Stimulated activated naive B cell treated with anti-CD40 and anti-IgM and Interleukin-4, amounts not matched to agents 10 μg/mL and 1 μg/mL and 100 μg/mL, for 72 hours (primary cell): ENCODE measurements at regions not wholly inside any gene's neighbourhood (a gene's known extent, or its start where the extent isn't known, plus 50 kb on each side); places are given as distances from the start of the nearest gene placed in this dataset.

Experiments used
- ATAC-seq, 2 donors: fragments of 150-1000 bp; cut with Tn5 transposase; replicated peaks; 2 replicates each; pipeline ENCODE4 v1.10.0; 2021; ENCODE audit warnings: moderate library complexity in 1 of 2
- DNase-seq: peaks from one replicate; pipeline ENCODE4 v3.0.0; 2021
- H3K27ac Mint-ChIP-seq: one replicate; pipeline ENCODE4 v1.8.0; 2022; ENCODE audit warnings: mild to moderate bottlenecking, mixed read lengths
- H3K27me3 Mint-ChIP-seq, 2 donors: one replicate each; pipeline ENCODE4 v1.8.0; 2022; ENCODE audit warnings: mixed read lengths in 2 of 2
- H3K36me3 Mint-ChIP-seq, 2 donors: one replicate each; pipeline ENCODE4 v1.8.0; 2022; ENCODE audit warnings: mixed read lengths in 2 of 2, mild to moderate bottlenecking in 1 of 2
- H3K4me1 Mint-ChIP-seq, 2 donors: one replicate each; pipeline ENCODE4 v1.8.0; 2022; ENCODE audit warnings: mixed read lengths in 2 of 2, mild to moderate bottlenecking in 1 of 2
- H3K4me3 Mint-ChIP-seq, 2 donors: one replicate each; pipeline ENCODE4 v1.8.0; 2022; ENCODE audit warnings: mild to moderate bottlenecking in 2 of 2, mixed read lengths in 2 of 2, moderate library complexity in 1 of 2
- H3K9me3 Mint-ChIP-seq, 2 donors: one replicate each; pipeline ENCODE4 v1.8.0; 2022; ENCODE audit warnings: mixed read lengths in 2 of 2, mild to moderate bottlenecking in 1 of 2

DNA sequence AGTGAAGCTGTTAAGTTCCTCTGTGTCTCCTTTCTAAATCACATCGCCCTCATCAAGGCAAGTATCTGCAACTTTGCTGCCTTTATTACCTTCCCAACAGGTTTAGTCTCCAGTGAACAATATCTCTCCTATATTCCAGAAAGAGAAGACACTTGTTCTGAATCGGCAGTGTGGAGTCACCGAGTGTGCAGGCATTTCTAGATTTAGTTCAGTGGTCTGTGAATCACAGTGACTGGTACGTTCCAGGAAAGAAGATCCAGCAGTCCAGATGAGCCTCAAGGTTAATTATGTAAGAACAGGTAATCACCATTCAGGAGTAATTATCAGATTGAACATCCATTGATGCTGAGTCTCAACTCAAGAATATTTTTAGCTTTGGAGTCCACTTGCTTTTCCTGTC is 497.0 kb downstream of the FOXO1 start:
- no peak overlapping the region for H3K4me3 Mint-ChIP-seq
- no peaks in the 10 kb centered on the region for H3K36me3 Mint-ChIP-seq
- ATAC-seq (no peak), DNase-seq (no peak)
- no peak overlapping the region for H3K27ac Mint-ChIP-seq
- peaks cover 7 to 13% of the 10 kb centered on the region in 2 donors for H3K27me3 Mint-ChIP-seq
- peaks cover 25 to 52% of the 10 kb centered on the region in 2 donors for H3K4me1 Mint-ChIP-seq
- peaks cover 0 to 4% of the 10 kb centered on the region in 2 donors for H3K9me3 Mint-ChIP-seq

- ATAC-seq (no peak), DNase-seq (no peak)
- no peak overlapping the region for H3K27ac Mint-ChIP-seq
- H3K27me3 Mint-ChIP-seq: peaks cover 7 to 13% of the 10 kb centered on the region in 2 donors
- no peaks in the 10 kb centered on the region for H3K36me3 Mint-ChIP-seq
- peaks cover 24 to 50% of the 10 kb centered on the region in 2 donors for H3K4me1 Mint-ChIP-seq
- H3K9me3 Mint-ChIP-seq: peaks cover 0 to 4% of the 10 kb centered on the region in 2 donors
- no peak overlapping the region for H3K4me3 Mint-ChIP-seq
Observed at GRCh38 chr13:40170091-40170490, 496.4 kb downstream of the FOXO1 start.

DNA sequence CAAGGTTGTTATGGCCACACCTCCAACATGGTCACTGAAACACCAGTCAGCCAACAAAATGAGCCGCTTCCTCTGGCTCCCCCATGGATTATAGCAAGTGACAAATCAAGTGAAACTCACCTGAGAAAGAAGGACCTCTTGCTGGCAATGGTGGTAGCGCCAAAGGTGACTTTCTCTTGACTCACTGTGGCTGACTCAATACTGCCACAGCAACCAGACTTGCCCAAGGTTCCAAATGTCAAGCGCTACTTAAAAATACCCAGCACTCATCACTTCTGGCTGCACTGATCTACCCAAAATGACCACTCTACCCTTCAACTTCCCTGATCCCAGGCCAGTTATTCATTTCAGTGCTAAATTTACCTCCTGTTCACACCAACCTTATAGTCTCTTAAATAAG is 495.5 kb downstream of the FOXO1 start:
- peak; percentile 86 to 87 for ATAC-seq
- Mint-ChIP-seq H3K27me3 (peaks cover 7 to 13% of the 10 kb centered on the region in 2 donors), H3K4me3 (no peak overlapping the region), H3K4me1 (peaks cover 20 to 41% of the 10 kb centered on the region in 2 donors), H3K27ac (no peak overlapping the region), H3K9me3 (peaks cover 0 to 4% of the 10 kb centered on the region in 2 donors), H3K36me3 (no peaks in the 10 kb centered on the region)
- DNase-seq: no peak

DNA sequence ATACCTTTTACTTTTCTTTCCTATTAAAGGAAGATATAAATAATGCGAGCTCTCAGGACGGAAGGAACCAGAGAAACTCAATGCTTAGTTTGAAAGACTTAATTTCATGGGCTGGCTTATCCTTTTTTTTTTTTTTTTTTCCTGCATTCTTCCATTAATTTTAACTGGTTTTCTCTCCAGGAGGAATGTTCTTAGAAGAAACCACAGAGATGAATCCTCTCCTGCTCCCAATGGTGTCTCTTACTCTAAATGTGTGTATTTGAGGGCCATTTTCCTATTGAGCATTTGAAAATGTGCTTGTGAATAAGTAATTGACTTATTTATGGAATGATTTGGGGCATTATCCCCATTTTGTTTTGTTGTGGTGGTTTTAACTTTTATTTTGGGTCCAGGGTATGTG is 494.9 kb downstream of the FOXO1 start:
- H3K9me3 Mint-ChIP-seq: peaks cover 0 to 4% of the 10 kb centered on the region in 2 donors
- H3K36me3 Mint-ChIP-seq: no peaks in the 10 kb centered on the region
- no peak overlapping the region for H3K4me3 Mint-ChIP-seq
- no peak overlapping the region for H3K27ac Mint-ChIP-seq
- ATAC-seq: no peak
- no peak for DNase-seq
- peaks cover 16 to 36% of the 10 kb centered on the region in 2 donors for H3K4me1 Mint-ChIP-seq
- H3K27me3 Mint-ChIP-seq: peaks cover 7 to 13% of the 10 kb centered on the region in 2 donors

- Mint-ChIP-seq H3K36me3 (no peaks in the 10 kb centered on the region), H3K4me1 (peaks cover 13 to 31% of the 10 kb centered on the region in 2 donors), H3K9me3 (peaks cover 0 to 4% of the 10 kb centered on the region in 2 donors), H3K27me3 (peaks cover 7 to 13% of the 10 kb centered on the region in 2 donors), H3K27ac (no peak overlapping the region), H3K4me3 (peak overlapping the region; percentile 60 to 81)
- DNase-seq (no peak), ATAC-seq (peak in 1 of 2 donors; percentile 28)
Observed at GRCh38 chr13:40172149-40172591, 494.3 kb downstream of the FOXO1 start.

DNA sequence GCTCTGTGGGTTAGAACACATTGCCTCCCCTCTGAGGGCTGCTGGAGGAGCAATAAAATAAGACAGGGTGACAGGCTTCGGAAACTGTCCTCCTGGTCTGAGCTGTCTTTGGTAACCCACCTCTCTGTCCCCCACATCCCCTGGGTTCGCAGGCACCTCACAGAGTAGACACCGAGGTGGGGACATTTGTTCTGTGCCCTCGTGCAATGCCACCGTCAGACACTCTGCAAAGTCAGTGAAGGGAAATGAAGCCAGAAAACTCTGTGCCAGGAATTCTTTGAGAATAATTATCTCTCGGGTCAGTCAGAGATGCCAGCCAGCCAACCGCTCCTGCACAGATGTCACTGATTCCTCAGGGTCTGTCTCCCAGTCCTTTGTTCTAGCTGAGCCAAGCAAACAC is 493.6 kb downstream of the FOXO1 start:
- Mint-ChIP-seq H3K9me3 (peaks cover 0 to 4% of the 10 kb centered on the region in 2 donors), H3K27ac (no peak overlapping the region), H3K27me3 (peaks cover 7 to 13% of the 10 kb centered on the region in 2 donors), H3K4me1 (peaks cover 13 to 31% of the 10 kb centered on the region in 2 donors), H3K36me3 (no peaks in the 10 kb centered on the region), H3K4me3 (no peak overlapping the region)
- no peak for DNase-seq
- ATAC-seq: no peak

DNA sequence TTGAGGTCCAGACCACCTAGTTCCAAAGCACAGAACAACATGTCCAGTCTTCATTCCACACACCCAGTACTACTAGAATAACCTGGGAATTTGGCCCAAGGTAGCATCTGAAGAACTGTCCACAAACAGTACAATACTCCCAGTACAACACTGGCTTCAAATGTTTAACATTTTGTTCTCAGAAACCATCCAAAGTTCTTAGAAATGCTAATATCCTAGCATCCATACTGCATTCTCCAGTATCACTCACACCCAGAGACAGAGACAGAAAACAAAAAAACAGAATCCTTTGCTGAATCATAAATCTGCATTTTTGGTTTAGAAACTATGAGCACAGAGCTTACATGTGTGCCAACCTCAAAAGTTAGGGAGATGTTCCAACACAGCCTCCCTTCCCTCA is 490.8 kb downstream of the FOXO1 start:
- ATAC-seq (no peak), DNase-seq (no peak)
- Mint-ChIP-seq H3K9me3 (peaks cover 0 to 4% of the 10 kb centered on the region in 2 donors), H3K27ac (no peak overlapping the region), H3K4me1 (peaks cover 15 to 26% of the 10 kb centered on the region in 2 donors), H3K27me3 (peaks cover 7 to 13% of the 10 kb centered on the region in 2 donors), H3K4me3 (no peak overlapping the region), H3K36me3 (no peaks in the 10 kb centered on the region)

DNA sequence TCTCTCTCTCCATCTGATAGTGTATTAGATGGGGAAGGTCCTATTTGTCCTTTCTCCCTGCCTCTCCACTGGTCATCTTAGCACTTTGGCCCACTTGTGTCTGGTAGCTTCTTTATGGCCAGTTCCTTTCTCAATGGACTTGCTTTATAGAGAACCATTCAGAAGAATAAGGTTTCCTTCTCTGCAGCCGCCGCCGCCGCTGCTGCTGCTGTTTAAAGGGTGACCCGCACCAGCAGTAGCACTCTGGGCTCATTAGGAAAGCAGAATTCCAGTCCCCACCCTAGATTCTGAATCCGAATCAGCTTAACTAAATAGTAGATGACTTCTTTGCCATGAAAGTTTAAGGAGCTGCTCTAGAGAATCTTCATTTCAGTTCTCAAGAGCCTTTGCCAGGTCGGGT is 490.2 kb downstream of the FOXO1 start:
- Mint-ChIP-seq H3K4me3 (no peak overlapping the region), H3K27ac (no peak overlapping the region), H3K4me1 (peaks cover 12 to 23% of the 10 kb centered on the region in 2 donors), H3K9me3 (peaks cover 0 to under 1% of the 10 kb centered on the region in 2 donors), H3K27me3 (peaks cover 7 to 13% of the 10 kb centered on the region in 2 donors), H3K36me3 (no peaks in the 10 kb centered on the region)
- no peak for ATAC-seq
- DNase-seq: no peak

- ATAC-seq (no peak), DNase-seq (no peak)
- Mint-ChIP-seq H3K9me3 (no peaks in the 10 kb centered on the region), H3K4me3 (no peak overlapping the region), H3K36me3 (no peaks in the 10 kb centered on the region), H3K27me3 (peaks cover under 1 to 2% of the 10 kb centered on the region in 2 donors), H3K4me1 (peaks cover 5 to 10% of the 10 kb centered on the region in 2 donors), H3K27ac (no peak overlapping the region)
Observed at GRCh38 chr13:40178130-40178529, 488.3 kb downstream of the FOXO1 start.

- H3K4me3 Mint-ChIP-seq: no peak overlapping the region
- ATAC-seq (no peak), DNase-seq (no peak)
- no peak overlapping the region for H3K27ac Mint-ChIP-seq
- H3K27me3 Mint-ChIP-seq: no peaks in the 10 kb centered on the region
- H3K9me3 Mint-ChIP-seq: no peaks in the 10 kb centered on the region
- peaks cover 7 to 19% of the 10 kb centered on the region in 2 donors for H3K4me1 Mint-ChIP-seq
- no peaks in the 10 kb centered on the region for H3K36me3 Mint-ChIP-seq
Observed at GRCh38 chr13:40179445-40180281, 486.8 kb downstream of the FOXO1 start.

GRCh38 chr13:40180776-40181175 is 485.7 kb downstream of the FOXO1 start:
- H3K36me3 Mint-ChIP-seq: no peaks in the 10 kb centered on the region
- H3K27ac Mint-ChIP-seq: no peak overlapping the region
- ATAC-seq: no peak
- no peaks in the 10 kb centered on the region for H3K27me3 Mint-ChIP-seq
- H3K4me3 Mint-ChIP-seq: no peak overlapping the region
- H3K4me1 Mint-ChIP-seq: peaks cover 15 to 30% of the 10 kb centered on the region in 2 donors
- DNase-seq: no peak
- H3K9me3 Mint-ChIP-seq: no peaks in the 10 kb centered on the region

DNA sequence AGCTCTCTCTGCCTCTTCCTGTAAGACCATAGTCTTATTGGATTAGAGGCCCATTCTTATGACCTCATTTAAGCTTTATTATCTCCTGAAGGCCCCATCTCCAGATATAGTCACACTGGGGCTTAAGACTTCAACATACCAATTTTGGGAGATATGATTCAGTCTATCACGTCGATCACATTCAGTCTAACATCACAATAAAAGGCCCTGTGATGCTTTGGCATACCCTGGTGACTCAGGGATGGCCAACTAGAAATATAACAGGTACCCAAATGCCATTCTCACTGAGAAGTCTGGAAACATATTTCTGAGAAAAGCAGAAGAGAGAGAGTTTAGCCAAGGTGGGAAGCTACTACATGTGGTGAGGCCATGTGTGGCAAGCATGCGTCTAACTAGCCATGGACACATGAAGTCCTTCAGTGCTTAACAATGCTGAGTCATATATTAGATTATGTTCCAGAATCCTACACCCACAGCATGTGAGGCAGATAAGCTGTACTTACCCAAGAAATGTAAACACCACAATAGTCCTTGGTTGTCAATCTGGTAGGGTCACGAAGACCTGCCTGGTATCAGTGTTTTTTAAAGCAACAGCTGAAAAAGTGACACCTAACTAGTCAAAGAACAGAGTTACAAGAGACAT is 485.1 kb downstream of the FOXO1 start:
- peak; percentile 27 to 33 for ATAC-seq

GRCh38 chr13:40182591-40182990 is 483.9 kb downstream of the FOXO1 start:
- Mint-ChIP-seq H3K36me3 (no peaks in the 10 kb centered on the region), H3K27ac (no peak overlapping the region)

More for the DNA sequence above, 485.1 kb downstream of the FOXO1 start:
- peaks cover 18 to 35% of the 10 kb centered on the region in 2 donors for H3K4me1 Mint-ChIP-seq
- DNase-seq: no peak
- no peak overlapping the region for H3K4me3 Mint-ChIP-seq
- no peaks in the 10 kb centered on the region for H3K36me3 Mint-ChIP-seq
- no peaks in the 10 kb centered on the region for H3K9me3 Mint-ChIP-seq
- H3K27ac Mint-ChIP-seq: no peak overlapping the region
- no peaks in the 10 kb centered on the region for H3K27me3 Mint-ChIP-seq

DNA sequence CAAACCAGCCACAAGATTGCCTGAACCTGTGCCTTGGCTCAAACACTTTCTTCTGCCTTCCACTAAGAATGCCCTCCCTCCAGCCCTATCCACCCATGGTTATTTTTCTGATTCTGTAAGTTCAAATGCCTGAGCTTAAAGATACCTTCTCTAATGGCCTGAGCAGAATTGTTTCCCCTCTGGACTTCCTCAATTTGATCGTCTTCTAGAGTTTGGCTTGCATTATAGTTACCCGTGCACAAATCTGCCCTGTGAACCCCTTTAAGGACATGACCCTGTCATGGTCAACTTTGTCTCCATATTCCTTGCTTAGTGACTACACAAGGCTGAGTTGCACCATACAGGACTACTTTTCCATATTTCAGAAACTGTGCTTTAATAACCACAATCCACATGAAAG is 481.0 kb downstream of the FOXO1 start:
- Mint-ChIP-seq H3K4me3 (no peak overlapping the region), H3K27me3 (no peaks in the 10 kb centered on the region), H3K4me1 (peaks cover 25 to 55% of the 10 kb centered on the region in 2 donors), H3K9me3 (no peaks in the 10 kb centered on the region), H3K27ac (no peak overlapping the region), H3K36me3 (no peaks in the 10 kb centered on the region)
- no peak for DNase-seq
- ATAC-seq: peak; percentile 63 to 68

More at GRCh38 chr13:40182591-40182990, 483.9 kb downstream of the FOXO1 start:
- no peak for DNase-seq
- no peak overlapping the region for H3K4me3 Mint-ChIP-seq
- H3K4me1 Mint-ChIP-seq: peaks cover 23 to 48% of the 10 kb centered on the region in 2 donors
- no peaks in the 10 kb centered on the region for H3K27me3 Mint-ChIP-seq
- no peaks in the 10 kb centered on the region for H3K9me3 Mint-ChIP-seq
- no peak for ATAC-seq
